ENCODE measurements at regions not wholly inside any gene's neighbourhood (a gene's known extent, or its start where the extent isn't known, plus 50 kb on each side); places are given as distances from the start of the nearest gene placed in this dataset.
A peak's percentile ranks its signal among the peaks of the same experiment; 100 is the strongest.

DNA sequence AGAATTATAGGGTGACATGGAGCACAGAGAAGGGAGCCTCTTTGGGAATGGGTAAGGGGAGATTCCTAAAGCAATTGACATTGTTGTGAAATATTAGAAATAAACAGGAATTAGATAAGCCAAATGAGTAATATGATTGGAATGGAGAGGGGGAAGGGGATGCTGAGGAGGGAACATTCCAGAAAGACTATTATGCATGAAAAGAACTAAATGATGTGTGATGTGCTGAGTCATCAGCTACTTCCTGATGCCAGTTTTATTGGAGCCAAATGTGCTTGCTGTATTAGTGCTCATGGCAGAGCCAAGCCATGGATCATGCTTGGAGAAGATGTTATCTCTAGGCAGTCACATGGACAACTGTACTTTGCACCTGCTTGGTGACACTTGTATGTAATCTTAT is 189.0 kb upstream of the HCCS start:
- H3K27ac ChIP-seq (ENCODE audit: insufficient read depth, low read depth, low read length): peak overlapping the region; percentile 60
- peak; percentile 84 for DNase-seq (ENCODE audit: low read depth, low spot score)
- peak; percentile 75 for FAIRE-seq
- H3K9me1 ChIP-seq (replicated peaks; ENCODE audit: control insufficient read depth, extremely low read depth, insufficient read depth, low read length): no peaks in the 10 kb centered on the region
- no TSS peak for BruUV-seq (replicated peaks)
- POLR2A ChIA-PET: no interaction called here
- intact Hi-C loops (cut with micrococcal nuclease): loop anchor here (2.0 kb wide), 2 partner anchors 21 to 419 kb away; no protein-coding TSS in a partner anchor
- no peak overlapping the region for H3K9ac ChIP-seq (replicated peaks; ENCODE audit: extremely low read depth, insufficient read depth, low read length)
- H2AFZ ChIP-seq (ENCODE audit: low read depth, low read length): no peak overlapping the region
- TF ChIP-seq FOS (IDR thresholded peaks at IDR 0.05; ENCODE audit: borderline replicate concordance, insufficient read depth, low read length): peak; percentile 88
- TF ChIP-seq CTCF (IDR thresholded peaks at IDR 0.05; ENCODE audit: extremely low read depth in 1 of 2, insufficient read depth in 1 of 2, low read depth in 1 of 2, low read length in 2 of 2): no peak
- TF ChIP-seq EZH2 (IDR thresholded peaks at IDR 0.05; ENCODE audit: borderline replicate concordance, low read depth, low read length, severe bottlenecking): no peak
- peak; percentile 97 for TF ChIP-seq GATA2 (IDR thresholded peaks at IDR 0.05; ENCODE audit: insufficient read depth, insufficient read length, low read depth, low read length)
- TF ChIP-seq MAX (IDR thresholded peaks at IDR 0.05; ENCODE audit: insufficient read depth, insufficient read length): peak; percentile 36
- TF ChIP-seq JUN (IDR thresholded peaks at IDR 0.05; ENCODE audit: borderline replicate concordance, insufficient read depth, insufficient read length, low read depth): peak; percentile 93
- no peak for TF ChIP-seq MYC (IDR thresholded peaks at IDR 0.05; ENCODE audit: low read depth, low read length)
- TF ChIP-seq POLR2AphosphoS5 (IDR thresholded peaks at IDR 0.05; ENCODE audit: insufficient read depth, low read depth, low read length): no peak
- no peak for TF ChIP-seq POLR2A (IDR thresholded peaks at IDR 0.05; ENCODE audit: low read depth, low read length)
- H3K4me2 ChIP-seq (ENCODE audit: insufficient read depth, low read length): peak overlapping the region; percentile 35
- no peaks in the 10 kb centered on the region for H3K9me3 ChIP-seq (replicated peaks; ENCODE audit: control insufficient read depth, insufficient read depth, low read length)
- CTCF ChIA-PET: no interaction called here
- H3K4me3 ChIP-seq (replicated peaks in 1 of 3; ENCODE audit: insufficient read depth in 1 of 3, low read depth in 1 of 3, low read length in 3 of 3): no peak overlapping the region
- no peaks in the 10 kb centered on the region for H4K20me1 ChIP-seq (replicated peaks; ENCODE audit: control insufficient read depth, extremely low read depth, insufficient read depth, low read length)
- H3K27me3 ChIP-seq (ENCODE audit: control insufficient read depth in 2 of 2, insufficient read depth in 2 of 2, low read length in 2 of 2): no peaks in the 10 kb centered on the region
- H3K36me3 ChIP-seq (ENCODE audit: control insufficient read depth in 2 of 2, extremely low read depth in 1 of 2, insufficient read depth in 2 of 2, low read length in 2 of 2): no peaks in the 10 kb centered on the region
- dilution Hi-C loops (cut with MboI; ENCODE audit: extremely low pct_ligation_motif_present, low sequenced_read_pairs): no loop called here
- no peaks in the 10 kb centered on the region for H3K79me2 ChIP-seq (ENCODE audit: control insufficient read depth, insufficient read depth, low read length)
- H3K4me1 ChIP-seq (ENCODE audit: control insufficient read depth, extremely low read depth, insufficient read depth, low read length): peaks cover 17% of the 10 kb centered on the region

Measured in endothelial cell of umbilical vein (primary cell).